ENCODE measurements at regions not wholly inside any gene's neighbourhood (a gene's known extent, or its start where the extent isn't known, plus 50 kb on each side); places are given as distances from the start of the nearest gene placed in this dataset.

DNA sequence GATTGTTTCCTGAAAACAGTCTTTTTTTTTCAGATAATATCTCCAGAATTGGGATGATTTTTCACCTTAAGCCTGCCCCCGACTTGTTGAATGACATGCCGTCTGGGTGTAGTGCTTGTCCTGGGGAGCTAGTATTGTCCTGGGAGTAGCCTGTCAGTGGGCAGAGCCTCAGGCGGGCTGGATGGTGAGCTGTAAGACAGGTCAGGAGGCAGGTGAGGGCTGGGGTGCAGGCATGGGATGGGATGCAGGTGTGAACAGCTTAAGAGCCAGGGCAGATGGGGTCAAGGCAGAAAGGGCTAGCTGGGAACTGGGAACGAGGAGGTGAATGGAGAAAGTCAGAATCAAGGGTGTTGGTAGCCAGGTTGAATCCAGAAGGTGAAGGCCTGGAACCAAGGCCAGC, 200.2 kb downstream of the CSNK2A3 start:
- H3K4me1 ChIP-seq (ENCODE audit: insufficient read depth) = peaks cover 7% of the 10 kb centered on the region
- no peaks in the 10 kb centered on the region for H3K9me2 ChIP-seq (replicated peaks; ENCODE audit: insufficient read depth)
- 93% methylated on average over 4 of the region's 4 CpGs for WGBS (ENCODE audit: low lambda C conversion rate, missing lambda C conversion rate)
- H3K9me3 ChIP-seq (ENCODE audit: low read depth) = no peaks in the 10 kb centered on the region
- no peak overlapping the region for H3K27ac ChIP-seq
- no peak overlapping the region for H3K4me3 ChIP-seq
- no peaks in the 10 kb centered on the region for H3K27me3 ChIP-seq
- no peaks in the 10 kb centered on the region for H3K79me2 ChIP-seq
- H2AFZ ChIP-seq = no peak overlapping the region
- no peak for DNase-seq (ENCODE audit: low spot score)
- no peaks in the 10 kb centered on the region for H4K20me1 ChIP-seq (ENCODE audit: insufficient read depth, poor library complexity, severe bottlenecking)
- no peaks in the 10 kb centered on the region for H3K36me3 ChIP-seq (replicated peaks; ENCODE audit: insufficient read depth, low read depth)
- no peak for TF ChIP-seq EZH2phosphoT487 (IDR thresholded peaks at IDR 0.05; ENCODE audit: low read depth, severe bottlenecking, unreplicated experiment)
- H3K4me2 ChIP-seq = no peak overlapping the region

DNA sequence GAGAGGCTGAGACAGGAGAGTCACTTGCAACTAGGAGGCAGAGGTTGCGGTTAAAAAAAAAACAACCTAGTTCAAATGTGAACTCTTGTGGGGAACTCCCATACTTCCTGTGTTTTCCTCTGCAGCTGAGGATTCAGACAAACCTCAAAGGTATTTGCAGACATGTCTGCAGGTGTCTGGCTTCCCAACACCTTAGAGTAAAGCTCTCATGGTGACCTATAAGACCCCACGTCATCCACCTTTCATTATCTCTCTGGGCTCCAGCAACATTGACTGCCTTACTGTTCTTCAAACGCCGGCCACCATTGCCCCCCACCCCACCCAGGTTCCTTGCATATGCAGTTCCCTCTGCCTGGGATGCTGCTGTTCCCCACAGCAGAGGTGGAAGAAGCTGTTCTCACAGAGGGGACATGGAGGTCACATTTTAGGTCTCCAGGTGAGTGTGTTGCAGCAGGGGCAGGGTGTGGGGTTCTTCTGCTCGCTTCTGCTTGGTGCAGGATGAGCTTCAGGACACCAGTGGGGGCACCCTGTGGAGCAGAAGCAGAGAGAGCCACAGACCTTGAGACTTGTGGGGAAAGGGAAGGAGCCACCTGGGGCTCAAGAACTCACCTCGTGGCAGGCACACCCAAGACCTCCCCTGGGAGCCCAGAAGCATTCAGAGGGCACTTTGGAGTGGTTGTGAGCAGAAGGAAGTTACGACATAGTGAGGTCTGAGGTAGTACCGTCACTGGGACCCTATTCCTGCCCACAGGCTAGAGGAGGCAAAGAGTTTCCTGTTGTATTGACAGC, 203.2 kb downstream of the CSNK2A3 start:
- H3K4me3 ChIP-seq = no peak overlapping the region
- peaks cover 9% of the 10 kb centered on the region for H3K4me1 ChIP-seq (ENCODE audit: insufficient read depth)
- no peak overlapping the region for H3K27ac ChIP-seq
- H2AFZ ChIP-seq = no peak overlapping the region
- no peaks in the 10 kb centered on the region for H3K9me3 ChIP-seq (ENCODE audit: low read depth)
- H3K4me2 ChIP-seq = no peak overlapping the region
- TF ChIP-seq EZH2 (IDR thresholded peaks at IDR 0.05; ENCODE audit: borderline replicate concordance) (no peak), EZH2phosphoT487 (IDR thresholded peaks at IDR 0.05; ENCODE audit: low read depth, severe bottlenecking, unreplicated experiment) (no peak), CTCF (IDR thresholded peaks at IDR 0.05; ENCODE audit: poor library complexity) (no peak)
- DNase-seq (ENCODE audit: low spot score) = no peak
- H3K36me3 ChIP-seq (replicated peaks; ENCODE audit: insufficient read depth, low read depth) = no peaks in the 10 kb centered on the region
- no peaks in the 10 kb centered on the region for H3K79me2 ChIP-seq
- H3K27me3 ChIP-seq = no peaks in the 10 kb centered on the region
- WGBS (ENCODE audit: low lambda C conversion rate, missing lambda C conversion rate) = 86% methylated on average over 8 of the region's 8 CpGs
- H3K9me2 ChIP-seq (replicated peaks; ENCODE audit: insufficient read depth) = no peaks in the 10 kb centered on the region
- no peaks in the 10 kb centered on the region for H4K20me1 ChIP-seq (ENCODE audit: insufficient read depth, poor library complexity, severe bottlenecking)

DNA sequence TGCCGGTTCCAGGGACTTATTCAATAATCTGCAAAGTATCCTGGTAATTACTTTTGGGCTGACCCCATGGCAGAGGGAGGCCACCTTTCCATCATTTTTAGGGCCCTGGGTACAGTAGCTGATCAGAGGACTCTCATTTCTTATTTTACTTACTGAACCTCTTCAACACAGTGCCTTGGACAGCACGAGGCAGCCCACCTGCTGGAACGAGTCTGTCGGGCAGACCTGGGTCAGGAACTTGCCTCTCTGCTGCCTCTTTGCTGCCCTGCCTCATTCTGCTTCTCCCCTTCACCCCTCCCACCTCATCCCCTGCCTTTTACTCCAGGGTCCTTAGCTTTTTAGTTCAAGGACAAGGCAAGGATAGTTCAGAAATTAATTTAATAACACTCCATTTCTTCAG, 204.5 kb downstream of the CSNK2A3 start:
- H3K4me1 ChIP-seq (ENCODE audit: insufficient read depth) = peaks cover 9% of the 10 kb centered on the region
- H3K9me3 ChIP-seq (ENCODE audit: low read depth) = no peaks in the 10 kb centered on the region
- no peaks in the 10 kb centered on the region for H3K79me2 ChIP-seq
- WGBS (ENCODE audit: low lambda C conversion rate, missing lambda C conversion rate) = 60% methylated on average over 4 of the region's 4 CpGs
- no peaks in the 10 kb centered on the region for H3K36me3 ChIP-seq (replicated peaks; ENCODE audit: insufficient read depth, low read depth)
- no peak overlapping the region for H3K4me2 ChIP-seq
- H3K27ac ChIP-seq = peak overlapping the region; percentile 33
- TF ChIP-seq CTCF (IDR thresholded peaks at IDR 0.05; ENCODE audit: poor library complexity) (no peak), EZH2phosphoT487 (IDR thresholded peaks at IDR 0.05; ENCODE audit: low read depth, severe bottlenecking, unreplicated experiment) (no peak), EZH2 (IDR thresholded peaks at IDR 0.05; ENCODE audit: borderline replicate concordance) (no peak)
- no peak overlapping the region for H3K4me3 ChIP-seq
- H4K20me1 ChIP-seq (ENCODE audit: insufficient read depth, poor library complexity, severe bottlenecking) = no peaks in the 10 kb centered on the region
- no peaks in the 10 kb centered on the region for H3K27me3 ChIP-seq
- DNase-seq (ENCODE audit: low spot score) = no peak
- H2AFZ ChIP-seq = peak overlapping the region; percentile 8
- no peaks in the 10 kb centered on the region for H3K9me2 ChIP-seq (replicated peaks; ENCODE audit: insufficient read depth)

DNA sequence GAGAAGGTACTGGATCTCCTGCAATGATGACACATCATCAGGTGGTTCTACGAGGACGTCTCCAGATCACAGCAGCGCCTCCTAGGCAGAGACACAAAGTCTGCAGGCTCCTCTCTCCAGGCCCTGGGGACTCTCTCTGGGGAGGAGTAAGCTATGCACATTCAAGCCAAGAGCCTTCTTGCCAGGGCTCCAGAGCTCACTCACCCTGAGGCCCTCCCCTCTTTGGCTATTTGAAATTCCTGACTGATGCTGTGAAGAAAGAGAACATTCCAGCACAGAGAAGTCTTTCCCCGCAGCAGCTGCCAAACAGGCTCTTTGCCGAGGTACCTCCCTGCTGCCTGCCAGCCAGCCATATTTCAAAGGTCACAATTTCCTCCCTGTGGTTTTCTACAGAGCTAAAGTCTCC, 204.9 kb downstream of the CSNK2A3 start:
- Histone ChIP-seq H3K79me2 (no peaks in the 10 kb centered on the region), H2AFZ (peak overlapping the region; percentile 8), H3K4me2 (no peak overlapping the region), H4K20me1 (ENCODE audit: insufficient read depth, poor library complexity, severe bottlenecking) (no peaks in the 10 kb centered on the region), H3K36me3 (replicated peaks; ENCODE audit: insufficient read depth, low read depth) (no peaks in the 10 kb centered on the region), H3K27ac (peak overlapping the region; percentile 70), H3K9me3 (ENCODE audit: low read depth) (no peaks in the 10 kb centered on the region), H3K4me3 (no peak overlapping the region), H3K9me2 (replicated peaks; ENCODE audit: insufficient read depth) (no peaks in the 10 kb centered on the region), H3K27me3 (no peaks in the 10 kb centered on the region), H3K4me1 (ENCODE audit: insufficient read depth) (peaks cover 9% of the 10 kb centered on the region)
- no peak for TF ChIP-seq EZH2 (IDR thresholded peaks at IDR 0.05; ENCODE audit: borderline replicate concordance)
- TF ChIP-seq EZH2phosphoT487 (IDR thresholded peaks at IDR 0.05; ENCODE audit: low read depth, severe bottlenecking, unreplicated experiment) = no peak
- TF ChIP-seq CTCF (IDR thresholded peaks at IDR 0.05; ENCODE audit: poor library complexity) = peak; percentile 44
- peak; percentile 87 for DNase-seq (ENCODE audit: low spot score)
- 39% methylated on average over 5 of the region's 5 CpGs for WGBS (ENCODE audit: low lambda C conversion rate, missing lambda C conversion rate)

Data from hepatocyte (in vitro differentiated cells).